ENCODE measurements at regions not wholly inside any gene's neighbourhood (a gene's known extent, or its start where the extent isn't known, plus 50 kb on each side); places are given as distances from the start of the nearest gene placed in this dataset.

DNA sequence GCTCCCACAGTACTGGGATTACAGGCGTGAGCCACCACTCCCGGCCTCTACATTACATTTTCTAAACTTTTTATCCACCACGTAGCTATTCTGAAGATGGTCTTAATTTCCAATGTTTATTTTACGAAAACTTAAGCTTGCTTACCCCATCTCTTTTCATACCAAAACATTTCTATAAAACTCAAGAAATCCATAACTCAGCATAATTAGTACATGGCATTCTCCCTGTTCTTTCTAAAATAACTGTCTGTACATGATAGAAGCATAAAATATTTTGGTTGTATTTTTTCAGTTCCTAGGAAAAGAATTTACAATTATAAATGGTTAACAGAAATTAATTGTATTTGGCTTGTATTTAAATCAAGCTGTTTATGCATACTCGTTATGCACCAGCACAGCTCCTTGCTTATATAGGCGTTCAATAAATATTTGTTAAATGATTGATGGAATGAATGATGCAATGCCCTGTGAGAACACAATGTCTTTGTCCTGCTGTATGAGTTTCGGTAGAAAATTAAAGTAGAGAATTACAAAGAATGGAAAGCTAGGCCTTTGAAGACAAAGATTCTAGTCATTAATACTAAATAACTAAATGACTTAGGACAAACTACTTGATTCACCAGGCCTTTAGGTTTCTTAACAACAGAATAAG lies 384.2 kb downstream of the EFNA5 start:
- TF ChIP-seq, protein P1, sequence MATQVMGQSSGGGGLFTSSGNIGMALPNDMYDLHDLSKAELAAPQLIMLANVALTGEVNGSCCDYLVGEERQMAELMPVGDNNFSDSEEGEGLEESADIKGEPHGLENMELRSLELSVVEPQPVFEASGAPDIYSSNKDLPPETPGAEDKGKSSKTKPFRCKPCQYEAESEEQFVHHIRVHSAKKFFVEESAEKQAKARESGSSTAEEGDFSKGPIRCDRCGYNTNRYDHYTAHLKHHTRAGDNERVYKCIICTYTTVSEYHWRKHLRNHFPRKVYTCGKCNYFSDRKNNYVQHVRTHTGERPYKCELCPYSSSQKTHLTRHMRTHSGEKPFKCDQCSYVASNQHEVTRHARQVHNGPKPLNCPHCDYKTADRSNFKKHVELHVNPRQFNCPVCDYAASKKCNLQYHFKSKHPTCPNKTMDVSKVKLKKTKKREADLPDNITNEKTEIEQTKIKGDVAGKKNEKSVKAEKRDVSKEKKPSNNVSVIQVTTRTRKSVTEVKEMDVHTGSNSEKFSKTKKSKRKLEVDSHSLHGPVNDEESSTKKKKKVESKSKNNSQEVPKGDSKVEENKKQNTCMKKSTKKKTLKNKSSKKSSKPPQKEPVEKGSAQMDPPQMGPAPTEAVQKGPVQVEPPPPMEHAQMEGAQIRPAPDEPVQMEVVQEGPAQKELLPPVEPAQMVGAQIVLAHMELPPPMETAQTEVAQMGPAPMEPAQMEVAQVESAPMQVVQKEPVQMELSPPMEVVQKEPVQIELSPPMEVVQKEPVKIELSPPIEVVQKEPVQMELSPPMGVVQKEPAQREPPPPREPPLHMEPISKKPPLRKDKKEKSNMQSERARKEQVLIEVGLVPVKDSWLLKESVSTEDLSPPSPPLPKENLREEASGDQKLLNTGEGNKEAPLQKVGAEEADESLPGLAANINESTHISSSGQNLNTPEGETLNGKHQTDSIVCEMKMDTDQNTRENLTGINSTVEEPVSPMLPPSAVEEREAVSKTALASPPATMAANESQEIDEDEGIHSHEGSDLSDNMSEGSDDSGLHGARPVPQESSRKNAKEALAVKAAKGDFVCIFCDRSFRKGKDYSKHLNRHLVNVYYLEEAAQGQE (IDR thresholded peaks at IDR 0.05; ENCODE audit: insufficient read depth in 1 of 2, low read depth in 2 of 2, low read length in 2 of 2): no peak
- TF ChIP-seq POLR2AphosphoS5 (IDR thresholded peaks at IDR 0.05; ENCODE audit: low read depth, low read length) (no peak), TAF1 (IDR thresholded peaks at IDR 0.05; ENCODE audit: borderline replicate concordance, insufficient read depth, low read length) (no peak)

Data from PFSK-1 (cell line).